22Rv1 (cell line): ENCODE measurements at regions not wholly inside any gene's neighbourhood (a gene's known extent, or its start where the extent isn't known, plus 50 kb on each side); places are given as distances from the start of the nearest gene placed in this dataset.

Source experiments
- H3K27ac ChIP-seq: fragments of 450-650 bp; 2 replicates; pipeline ENCODE4 v1.5.1; 2017
- CTCF ChIP-seq: fragments of 450-650 bp; IDR thresholded peaks from 2 replicates; pipeline ENCODE4 v1.5.1; 2017; ENCODE audit warnings: mild to moderate bottlenecking
- ZFX ChIP-seq: fragments of 450-650 bp; IDR thresholded peaks from 2 replicates; pipeline ENCODE4 v1.6.1; 2017; ENCODE audit warnings: antibody characterized with exemption, borderline replicate concordance

- no peak overlapping the region for H3K27ac ChIP-seq
- TF ChIP-seq ZFX (no peak), CTCF (no peak)
Measured at GRCh38 chr6:71040841-71041240, 84.0 kb upstream of the B3GAT2 start.

- H3K27ac ChIP-seq: no peak overlapping the region
- TF ChIP-seq ZFX (no peak), CTCF (no peak)
Measured at GRCh38 chr6:71043902-71044301, 87.0 kb upstream of the B3GAT2 start.

- TF ChIP-seq ZFX (no peak), CTCF (no peak)
- no peak overlapping the region for H3K27ac ChIP-seq
Measured at GRCh38 chr6:71044753-71045152, 87.9 kb upstream of the B3GAT2 start.

GRCh38 chr6:71045296-71045695 lies 88.4 kb upstream of the B3GAT2 start:
- TF ChIP-seq ZFX (no peak), CTCF (no peak)
- H3K27ac ChIP-seq: no peak overlapping the region

- H3K27ac ChIP-seq: no peak overlapping the region
- no peak for TF ChIP-seq ZFX
- TF ChIP-seq CTCF: no peak
Measured at GRCh38 chr6:71047417-71047816, 90.6 kb upstream of the B3GAT2 start.

- no peak overlapping the region for H3K27ac ChIP-seq
- no peak for TF ChIP-seq ZFX
- no peak for TF ChIP-seq CTCF
Measured at GRCh38 chr6:71048320-71049164, 91.7 kb upstream of the B3GAT2 start.

- TF ChIP-seq ZFX: no peak
- no peak for TF ChIP-seq CTCF
- H3K27ac ChIP-seq: no peak overlapping the region
Measured at GRCh38 chr6:71049198-71049770, 92.4 kb upstream of the B3GAT2 start.
